ENCODE measurements at regions not wholly inside any gene's neighbourhood (a gene's known extent, or its start where the extent isn't known, plus 50 kb on each side); places are given as distances from the start of the nearest gene placed in this dataset.

DNA sequence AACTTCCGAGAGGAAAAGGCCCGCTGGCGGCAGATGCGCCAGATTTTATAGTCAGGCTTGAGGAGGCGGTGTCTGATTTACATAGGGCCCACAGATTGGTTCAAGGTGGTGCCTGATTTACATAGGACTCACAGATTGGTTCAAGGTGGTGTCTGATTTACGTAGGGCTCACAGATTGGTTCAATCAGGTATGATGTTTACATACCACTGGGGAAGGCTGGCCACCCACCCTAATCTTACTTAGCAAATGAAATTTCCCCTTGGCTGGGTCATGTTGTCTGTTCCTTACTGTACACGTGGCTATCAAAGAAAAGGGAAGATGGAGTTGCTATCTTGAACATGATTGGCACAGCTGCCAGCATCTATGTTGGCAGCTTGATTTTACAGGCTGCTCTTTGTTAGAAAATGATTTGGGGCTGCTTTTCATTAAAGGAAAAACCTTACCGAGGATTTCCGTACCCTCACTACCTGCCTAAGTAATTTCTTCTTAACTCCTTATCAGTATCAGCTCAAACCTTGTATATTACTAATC lies 96.3 kb downstream of the SETD4 start:
- Mint-ChIP-seq H3K27ac (no peak overlapping the region), H3K9me3 (no peaks in the 10 kb centered on the region), H3K36me3 (ENCODE audit: low read depth) (no peaks in the 10 kb centered on the region), H3K4me3 (no peak overlapping the region), H3K4me1 (ENCODE audit: low read depth) (no peaks in the 10 kb centered on the region), H3K27me3 (peaks cover 8% of the 10 kb centered on the region)
- no peak for ATAC-seq
- TF ChIP-seq, protein P1, sequence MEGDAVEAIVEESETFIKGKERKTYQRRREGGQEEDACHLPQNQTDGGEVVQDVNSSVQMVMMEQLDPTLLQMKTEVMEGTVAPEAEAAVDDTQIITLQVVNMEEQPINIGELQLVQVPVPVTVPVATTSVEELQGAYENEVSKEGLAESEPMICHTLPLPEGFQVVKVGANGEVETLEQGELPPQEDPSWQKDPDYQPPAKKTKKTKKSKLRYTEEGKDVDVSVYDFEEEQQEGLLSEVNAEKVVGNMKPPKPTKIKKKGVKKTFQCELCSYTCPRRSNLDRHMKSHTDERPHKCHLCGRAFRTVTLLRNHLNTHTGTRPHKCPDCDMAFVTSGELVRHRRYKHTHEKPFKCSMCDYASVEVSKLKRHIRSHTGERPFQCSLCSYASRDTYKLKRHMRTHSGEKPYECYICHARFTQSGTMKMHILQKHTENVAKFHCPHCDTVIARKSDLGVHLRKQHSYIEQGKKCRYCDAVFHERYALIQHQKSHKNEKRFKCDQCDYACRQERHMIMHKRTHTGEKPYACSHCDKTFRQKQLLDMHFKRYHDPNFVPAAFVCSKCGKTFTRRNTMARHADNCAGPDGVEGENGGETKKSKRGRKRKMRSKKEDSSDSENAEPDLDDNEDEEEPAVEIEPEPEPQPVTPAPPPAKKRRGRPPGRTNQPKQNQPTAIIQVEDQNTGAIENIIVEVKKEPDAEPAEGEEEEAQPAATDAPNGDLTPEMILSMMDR (IDR thresholded peaks at IDR 0.05), result no peak
- CTCF ChIA-PET, result no interaction called here
- POLR2A ChIA-PET, result no interaction called here
- intact Hi-C loops (cut with micrococcal nuclease), result no loop called here
- DNase-seq, result no peak

DNA sequence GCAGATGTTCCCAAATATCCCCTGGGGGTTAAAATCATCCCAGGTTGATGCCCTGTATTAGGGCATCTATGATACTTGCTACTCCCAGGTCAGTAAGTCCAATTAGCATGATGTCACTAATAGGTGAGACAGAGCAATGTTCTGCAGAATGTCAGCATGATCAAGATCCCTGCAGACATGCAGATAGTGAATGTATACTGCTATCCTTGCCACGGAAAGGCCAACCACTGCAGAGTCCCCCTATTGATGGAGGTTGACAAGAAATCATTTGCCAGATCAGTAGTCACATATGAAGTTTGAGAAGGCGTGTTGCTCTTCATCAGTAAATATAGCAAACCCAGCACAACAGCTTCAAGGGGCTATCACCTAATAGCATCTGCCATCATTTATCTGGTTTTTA lies 97.4 kb downstream of the SETD4 start:
- TF ChIP-seq, protein P1 (IDR thresholded peaks at IDR 0.05), result no peak
- Mint-ChIP-seq H3K4me3 (no peak overlapping the region), H3K4me1 (ENCODE audit: low read depth) (no peaks in the 10 kb centered on the region), H3K9me3 (no peaks in the 10 kb centered on the region), H3K27ac (no peak overlapping the region), H3K27me3 (peaks cover 8% of the 10 kb centered on the region), H3K36me3 (ENCODE audit: low read depth) (no peaks in the 10 kb centered on the region)
- ChIA-PET POLR2A (no interaction called here), CTCF (no interaction called here)
- ATAC-seq (no peak), DNase-seq (no peak)
- intact Hi-C loops (cut with micrococcal nuclease), result no loop called here

DNA sequence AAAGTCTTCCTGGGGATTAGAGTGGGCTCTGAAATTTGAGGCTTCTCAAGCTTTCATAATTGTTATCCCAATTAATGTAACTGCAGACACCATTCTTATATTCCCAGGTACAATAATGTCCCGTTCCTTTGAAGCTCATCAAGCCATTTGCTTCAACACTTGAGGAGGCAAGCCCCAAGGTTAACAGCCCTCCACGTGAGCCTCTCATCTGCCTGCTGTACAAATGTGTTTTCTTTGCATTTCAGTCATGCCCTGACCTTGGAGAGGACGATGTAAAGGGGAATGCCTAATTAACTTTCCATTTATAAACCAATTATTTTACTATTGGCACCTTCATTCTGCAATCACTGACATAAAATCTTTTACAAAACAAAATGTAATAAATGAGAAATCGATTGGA lies 106.3 kb downstream of the SETD4 start:
- no peaks in the 10 kb centered on the region for H3K4me1 Mint-ChIP-seq (ENCODE audit: low read depth)
- DNase-seq (no peak), ATAC-seq (no peak)
- POLR2A ChIA-PET, result no interaction called here
- H3K27ac Mint-ChIP-seq, result no peak overlapping the region
- TF ChIP-seq, protein P1 (IDR thresholded peaks at IDR 0.05), result no peak
- H3K4me3 Mint-ChIP-seq, result no peak overlapping the region
- intact Hi-C loops (cut with micrococcal nuclease), result no loop called here
- no peaks in the 10 kb centered on the region for H3K36me3 Mint-ChIP-seq (ENCODE audit: low read depth)
- CTCF ChIA-PET, result no interaction called here
- H3K27me3 Mint-ChIP-seq, result peaks cover 7% of the 10 kb centered on the region
- no peaks in the 10 kb centered on the region for H3K9me3 Mint-ChIP-seq

DNA sequence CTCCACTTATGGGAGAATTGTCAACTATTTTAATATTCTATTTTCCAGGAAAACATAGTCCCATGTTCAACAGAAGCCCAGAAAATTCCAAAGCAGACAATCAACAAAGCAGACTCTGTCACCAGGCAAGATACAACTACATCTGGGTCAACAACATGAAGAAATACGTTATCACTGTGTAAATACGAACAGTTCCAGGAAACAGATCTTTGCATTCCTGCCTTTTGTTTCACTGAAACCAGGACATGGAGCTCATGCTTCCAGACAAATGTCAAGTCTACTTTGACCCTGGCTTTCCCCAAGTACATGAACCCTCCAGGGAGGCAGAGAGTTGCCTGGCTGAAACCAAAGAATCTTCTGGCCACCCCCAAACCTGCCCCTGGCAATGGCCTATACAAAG lies 106.7 kb downstream of the SETD4 start:
- Mint-ChIP-seq H3K36me3 (ENCODE audit: low read depth) (no peaks in the 10 kb centered on the region), H3K27ac (no peak overlapping the region), H3K4me3 (no peak overlapping the region), H3K27me3 (peaks cover 7% of the 10 kb centered on the region), H3K9me3 (no peaks in the 10 kb centered on the region), H3K4me1 (ENCODE audit: low read depth) (no peaks in the 10 kb centered on the region)
- ChIA-PET CTCF (no interaction called here), POLR2A (no interaction called here)
- TF ChIP-seq, protein P1 (IDR thresholded peaks at IDR 0.05), result no peak
- intact Hi-C loops (cut with micrococcal nuclease), result no loop called here
- DNase-seq (no peak), ATAC-seq (no peak)

DNA sequence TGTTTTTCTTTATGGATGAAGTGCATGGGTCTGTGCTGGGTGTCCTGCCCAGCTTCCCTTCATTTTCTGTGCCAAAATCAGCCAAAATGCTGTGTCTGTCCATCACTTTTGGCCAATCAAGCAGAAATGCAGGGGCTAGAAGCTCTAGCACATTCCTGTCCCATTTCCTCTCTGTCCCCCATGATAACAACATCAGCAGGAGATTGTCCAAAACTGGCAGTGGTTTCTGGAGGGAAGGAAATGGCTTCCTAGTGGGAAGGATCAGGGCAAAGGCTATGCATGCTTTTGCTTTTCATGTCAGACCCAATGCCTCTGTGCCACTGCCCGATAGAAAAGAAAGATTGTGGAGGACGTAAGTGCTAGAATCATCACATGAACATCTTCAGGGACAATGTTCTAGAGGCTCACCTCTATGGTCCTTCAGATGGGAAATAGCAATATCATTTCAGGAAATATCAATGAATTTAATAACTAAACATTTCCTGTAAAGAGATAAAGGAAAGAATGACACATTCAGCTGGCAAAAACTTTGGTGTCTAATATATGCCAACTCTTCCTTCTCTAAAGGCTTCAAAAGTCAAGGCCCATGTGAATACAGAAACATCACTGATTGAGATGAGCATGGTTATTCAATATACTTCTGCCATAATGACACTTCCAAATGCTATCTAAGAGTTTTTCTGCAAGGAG lies 107.5 kb downstream of the SETD4 start:
- no peak for ATAC-seq
- H3K36me3 Mint-ChIP-seq (ENCODE audit: low read depth), result no peaks in the 10 kb centered on the region
- no peak overlapping the region for H3K4me3 Mint-ChIP-seq
- H3K9me3 Mint-ChIP-seq, result no peaks in the 10 kb centered on the region
- POLR2A ChIA-PET, result no interaction called here
- H3K4me1 Mint-ChIP-seq (ENCODE audit: low read depth), result no peaks in the 10 kb centered on the region
- no peak for DNase-seq
- CTCF ChIA-PET, result no interaction called here
- peaks cover 7% of the 10 kb centered on the region for H3K27me3 Mint-ChIP-seq
- no peak overlapping the region for H3K27ac Mint-ChIP-seq
- TF ChIP-seq, protein P1 (IDR thresholded peaks at IDR 0.05), result no peak
- intact Hi-C loops (cut with micrococcal nuclease), result no loop called here

Measured in activated CD8-positive, alpha-beta T cell treated with anti-CD3 and anti-CD28 coated beads for 36 hours (primary cell).